GM12873 (cell line): ENCODE measurements at regions not wholly inside any gene's neighbourhood (a gene's known extent, or its start where the extent isn't known, plus 50 kb on each side); places are given as distances from the start of the nearest gene placed in this dataset.

Source experiments
- CTCF ChIP-seq: IDR thresholded peaks from 2 replicates; pipeline ENCODE4 v1.5.1; 2012; ENCODE audit warnings: low read depth, mild to moderate bottlenecking, moderate library complexity, low read length, control low read depth; ENCODE audit not compliant: insufficient read depth; ENCODE audit errors: missing control alignments

GRCh38 chr4:57243076-57243475 lies 132.9 kb upstream of the IGFBP7 start:
- no peak for TF ChIP-seq CTCF

GRCh38 chr4:57234252-57234775 lies 124.1 kb upstream of the IGFBP7 start:
- no peak for TF ChIP-seq CTCF

DNA sequence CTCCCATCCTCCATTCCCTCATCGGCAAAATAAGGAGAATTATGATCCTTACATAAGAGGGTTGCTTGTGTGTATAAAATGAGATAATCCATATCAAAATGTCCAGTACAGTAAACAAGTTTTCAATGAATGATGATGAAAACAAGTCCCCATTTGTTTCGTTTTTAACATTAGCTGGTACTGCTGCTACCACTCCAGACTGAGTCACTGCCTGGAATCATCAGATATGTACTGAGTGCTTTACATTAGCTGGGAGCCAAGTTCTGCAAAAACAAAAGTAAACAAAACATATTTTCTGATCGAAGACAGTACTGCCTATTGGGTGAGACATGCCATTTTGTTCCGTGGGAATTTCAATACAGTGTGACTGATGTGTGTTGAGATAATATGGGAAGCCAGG lies 123.2 kb upstream of the IGFBP7 start:
- no peak for TF ChIP-seq CTCF

GRCh38 chr4:57231781-57232180 lies 121.6 kb upstream of the IGFBP7 start:
- no peak for TF ChIP-seq CTCF

GRCh38 chr4:57220734-57221133 lies 110.5 kb upstream of the IGFBP7 start:
- no peak for TF ChIP-seq CTCF

GRCh38 chr4:57220172-57220571 lies 110.0 kb upstream of the IGFBP7 start:
- no peak for TF ChIP-seq CTCF

DNA sequence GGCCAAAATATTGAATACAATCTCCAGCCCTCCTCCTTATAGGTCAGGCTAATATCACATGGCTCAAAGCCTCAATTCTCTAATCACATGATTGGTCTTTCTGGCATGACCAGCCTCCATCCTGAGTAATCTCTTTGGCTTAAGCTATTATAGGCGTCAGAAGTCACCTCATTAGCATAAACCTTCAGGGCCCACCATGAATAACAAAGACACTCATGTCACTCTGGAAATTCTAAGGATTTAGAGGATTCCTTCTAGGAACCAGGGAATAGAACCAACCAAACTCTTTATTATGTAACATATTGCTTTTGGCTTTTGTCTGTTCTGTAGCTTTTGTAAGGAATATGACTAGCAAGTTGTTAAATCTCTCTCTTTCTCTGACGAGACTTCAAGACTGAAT lies 109.2 kb upstream of the IGFBP7 start:
- TF ChIP-seq CTCF = no peak
